PC-3 (cell line): ENCODE measurements at regions not wholly inside any gene's neighbourhood (a gene's known extent, or its start where the extent isn't known, plus 50 kb on each side); places are given as distances from the start of the nearest gene placed in this dataset.

Experiments used
- CTCF ChIP-seq: fragments of 300-600 bp; sonication (generic); conservative IDR thresholded peaks from 2 replicates; pipeline ENCODE4 v1.5.1; 2017; ENCODE audit warnings: antibody characterized with exemption, low read depth, mild to moderate bottlenecking, low read length
- EZH2 ChIP-seq: fragments of 300-600 bp; sonication (generic); IDR thresholded peaks from one replicate; pipeline ENCODE4 v1.6.1; 2017; ENCODE audit warnings: antibody characterized with exemption, mild to moderate bottlenecking, low read length; ENCODE audit not compliant: unreplicated experiment

DNA sequence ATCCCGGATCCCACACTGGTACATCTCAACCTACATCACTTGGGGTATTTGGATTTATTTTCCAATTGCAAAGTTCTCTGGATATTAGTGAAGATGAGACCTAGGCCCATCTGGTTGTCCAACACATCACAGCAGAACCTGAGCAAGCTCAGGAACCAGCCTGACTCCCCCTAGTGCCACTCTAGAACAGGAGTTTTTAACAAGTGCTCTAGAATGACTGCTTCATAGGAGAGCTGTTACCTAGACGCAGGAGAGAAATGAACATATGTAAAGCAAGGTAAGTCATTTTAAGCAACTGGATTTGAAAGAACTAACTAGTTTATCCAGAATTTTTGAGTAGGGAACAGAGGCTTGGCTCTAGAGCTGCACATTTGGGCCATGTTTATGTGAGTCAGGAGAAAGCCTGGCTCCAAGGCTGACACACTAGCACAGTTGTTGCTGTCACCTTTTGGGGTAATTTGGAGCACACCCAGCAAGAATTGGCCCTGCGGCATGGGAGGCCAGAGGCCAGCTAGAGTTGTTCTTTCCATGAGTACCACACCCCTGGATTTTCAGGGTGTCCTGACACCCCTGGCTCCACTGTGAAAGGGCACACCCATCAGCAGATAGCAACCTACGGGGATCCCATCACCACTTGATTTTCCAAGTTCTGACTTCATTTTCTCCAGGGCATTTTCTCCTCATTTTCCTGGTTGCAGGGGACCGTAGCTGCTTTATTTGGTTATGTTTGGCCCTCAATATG, 110.9 kb upstream of the LPAR1 start:
- TF ChIP-seq CTCF (peak; percentile 33), EZH2 (no peak)
